Cardiac muscle cell (in vitro differentiated cells and primary cell): ENCODE measurements at regions not wholly inside any gene's neighbourhood (a gene's known extent, or its start where the extent isn't known, plus 50 kb on each side); places are given as distances from the start of the nearest gene placed in this dataset.

Experiments
- DNase-seq, 2 donors: peaks; one replicate each; pipeline versions ENCODE4 v3.0.0 to v3.0.0-alpha.2; 2010 to 2017; ENCODE audit warnings: low read depth in 1 of 2, low spot score in 1 of 2
- H3K27ac ChIP-seq: fragments of 200-600 bp; sonication (generic); 2 replicates; pipeline ENCODE4 v1.5.1; 2016
- H3K27me3 ChIP-seq: fragments of 200-600 bp; sonication (generic); 2 replicates; pipeline ENCODE4 v1.6.0; 2016; ENCODE audit warnings: control low read depth
- H3K36me3 ChIP-seq: fragments of 200-600 bp; sonication (generic); 2 replicates; pipeline ENCODE4 v1.5.1; 2016; ENCODE audit warnings: control low read depth
- H3K4me1 ChIP-seq: fragments of 200-600 bp; sonication (generic); 2 replicates; pipeline ENCODE4 v1.8.1; 2017; ENCODE audit warnings: low read depth, mild to moderate bottlenecking, mixed run types
- H3K4me3 ChIP-seq: fragments of 200-600 bp; sonication (generic); 2 replicates; pipeline ENCODE4 v1.5.1; 2016; ENCODE audit warnings: mild to moderate bottlenecking
- H3K9me3 ChIP-seq: fragments of 200-600 bp; sonication (generic); 2 replicates; pipeline ENCODE4 v1.5.1; 2017; ENCODE audit warnings: low read depth, mild to moderate bottlenecking, control low read depth
- TF ChIP-seq, protein P1 (sequence below): IDR thresholded peaks from 2 replicates; pipeline ENCODE4 v1.5.1; 2012; ENCODE audit warnings: low read depth, mild to moderate bottlenecking, low read length

GRCh38 chr3:55300701-55301100 is 186.4 kb downstream of the WNT5A start:
- DNase-seq: no peak
- H3K9me3 ChIP-seq: no peaks in the 10 kb centered on the region
- TF ChIP-seq, protein P1, sequence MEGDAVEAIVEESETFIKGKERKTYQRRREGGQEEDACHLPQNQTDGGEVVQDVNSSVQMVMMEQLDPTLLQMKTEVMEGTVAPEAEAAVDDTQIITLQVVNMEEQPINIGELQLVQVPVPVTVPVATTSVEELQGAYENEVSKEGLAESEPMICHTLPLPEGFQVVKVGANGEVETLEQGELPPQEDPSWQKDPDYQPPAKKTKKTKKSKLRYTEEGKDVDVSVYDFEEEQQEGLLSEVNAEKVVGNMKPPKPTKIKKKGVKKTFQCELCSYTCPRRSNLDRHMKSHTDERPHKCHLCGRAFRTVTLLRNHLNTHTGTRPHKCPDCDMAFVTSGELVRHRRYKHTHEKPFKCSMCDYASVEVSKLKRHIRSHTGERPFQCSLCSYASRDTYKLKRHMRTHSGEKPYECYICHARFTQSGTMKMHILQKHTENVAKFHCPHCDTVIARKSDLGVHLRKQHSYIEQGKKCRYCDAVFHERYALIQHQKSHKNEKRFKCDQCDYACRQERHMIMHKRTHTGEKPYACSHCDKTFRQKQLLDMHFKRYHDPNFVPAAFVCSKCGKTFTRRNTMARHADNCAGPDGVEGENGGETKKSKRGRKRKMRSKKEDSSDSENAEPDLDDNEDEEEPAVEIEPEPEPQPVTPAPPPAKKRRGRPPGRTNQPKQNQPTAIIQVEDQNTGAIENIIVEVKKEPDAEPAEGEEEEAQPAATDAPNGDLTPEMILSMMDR: no peak
- H3K4me3 ChIP-seq: no peak overlapping the region
- H3K36me3 ChIP-seq: no peaks in the 10 kb centered on the region
- H3K27ac ChIP-seq: no peak overlapping the region
- no peaks in the 10 kb centered on the region for H3K4me1 ChIP-seq
- no peaks in the 10 kb centered on the region for H3K27me3 ChIP-seq

GRCh38 chr3:55297706-55298105 is 189.4 kb downstream of the WNT5A start:
- TF ChIP-seq, protein P1: no peak
- no peaks in the 10 kb centered on the region for H3K36me3 ChIP-seq
- no peak overlapping the region for H3K27ac ChIP-seq
- no peaks in the 10 kb centered on the region for H3K4me1 ChIP-seq
- no peaks in the 10 kb centered on the region for H3K27me3 ChIP-seq
- no peaks in the 10 kb centered on the region for H3K9me3 ChIP-seq
- H3K4me3 ChIP-seq: no peak overlapping the region
- no peak for DNase-seq

DNA sequence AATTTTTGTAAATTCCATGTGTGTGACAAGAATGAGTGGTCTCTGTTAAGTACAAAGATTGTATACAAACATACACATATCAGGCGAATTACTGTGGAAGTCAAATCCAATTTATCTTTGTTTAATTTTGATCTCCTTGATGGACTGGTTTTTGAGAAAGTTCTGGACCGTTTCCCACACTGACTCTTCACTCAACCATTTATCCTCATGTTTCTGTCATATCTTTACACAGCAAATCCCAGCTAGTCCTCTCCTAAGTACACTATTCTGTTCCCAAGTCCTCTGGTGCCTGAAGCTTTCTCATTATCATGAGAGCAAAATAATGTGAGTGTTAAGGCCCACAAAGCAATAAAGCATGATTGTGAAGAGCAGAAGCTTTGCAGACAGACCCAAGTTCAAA is 189.9 kb downstream of the WNT5A start:
- DNase-seq: no peak
- Histone ChIP-seq H3K27me3 (no peaks in the 10 kb centered on the region), H3K36me3 (no peaks in the 10 kb centered on the region), H3K9me3 (no peaks in the 10 kb centered on the region), H3K4me1 (no peaks in the 10 kb centered on the region), H3K4me3 (no peak overlapping the region), H3K27ac (no peak overlapping the region)
- TF ChIP-seq, protein P1: no peak

DNA sequence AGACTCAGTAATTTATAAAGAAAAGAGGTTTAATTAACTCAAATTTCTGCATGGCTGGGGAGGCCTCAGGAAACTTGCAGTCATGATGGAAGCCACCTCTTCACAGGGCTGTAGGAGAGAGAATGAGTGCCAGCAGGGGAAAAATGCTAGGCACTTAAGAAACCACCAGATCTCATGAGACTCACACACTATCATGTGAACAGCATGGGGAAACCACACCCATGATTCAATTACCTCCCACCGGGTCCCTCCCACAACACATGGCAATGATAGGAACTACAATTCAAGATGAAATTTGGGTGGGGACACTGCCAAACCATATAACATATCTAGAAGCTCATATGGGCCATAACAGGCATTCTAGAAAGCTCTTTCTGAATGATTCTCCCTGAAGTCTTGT is 190.3 kb downstream of the WNT5A start:
- no peaks in the 10 kb centered on the region for H3K36me3 ChIP-seq
- TF ChIP-seq, protein P1: no peak

GRCh38 chr3:55296030-55296429 is 191.1 kb downstream of the WNT5A start:
- Histone ChIP-seq H3K27ac (no peak overlapping the region), H3K27me3 (no peaks in the 10 kb centered on the region), H3K36me3 (no peaks in the 10 kb centered on the region), H3K9me3 (no peaks in the 10 kb centered on the region), H3K4me1 (no peaks in the 10 kb centered on the region), H3K4me3 (no peak overlapping the region)
- DNase-seq: peak in 1 of 2 donors; percentile 22
- TF ChIP-seq, protein P1: no peak

More for the DNA sequence above, 190.3 kb downstream of the WNT5A start:
- H3K4me1 ChIP-seq: no peaks in the 10 kb centered on the region
- DNase-seq: no peak
- H3K4me3 ChIP-seq: no peak overlapping the region
- no peaks in the 10 kb centered on the region for H3K9me3 ChIP-seq
- H3K27me3 ChIP-seq: no peaks in the 10 kb centered on the region
- H3K27ac ChIP-seq: no peak overlapping the region

GRCh38 chr3:55294557-55294956 is 192.5 kb downstream of the WNT5A start:
- TF ChIP-seq, protein P1: no peak
- Histone ChIP-seq H3K4me1 (no peaks in the 10 kb centered on the region), H3K36me3 (no peaks in the 10 kb centered on the region), H3K27me3 (no peaks in the 10 kb centered on the region), H3K4me3 (no peak overlapping the region), H3K27ac (no peak overlapping the region), H3K9me3 (no peaks in the 10 kb centered on the region)
- no peak for DNase-seq
